Neutrophil (primary cell): ENCODE measurements at regions not wholly inside any gene's neighbourhood (a gene's known extent, or its start where the extent isn't known, plus 50 kb on each side); places are given as distances from the start of the nearest gene placed in this dataset.

ENCODE experiments used
- H3K27ac ChIP-seq: fragments of 200-600 bp; sonication (generic); 2 replicates; pipeline ENCODE4 v1.5.1; 2016; ENCODE audit warnings: mild to moderate bottlenecking, moderate library complexity
- H3K27me3 ChIP-seq: fragments of 200-600 bp; sonication (generic); 2 replicates; pipeline ENCODE4 v1.6.0; 2016; ENCODE audit warnings: mild to moderate bottlenecking
- H3K36me3 ChIP-seq: fragments of 200-600 bp; sonication (generic); 2 replicates; pipeline ENCODE4 v1.5.1; 2017
- H3K4me1 ChIP-seq, 2 experiments: fragments of 200-600 bp in 1 of 2; sonication (generic) in 1 of 2; 1 replicate in 1 of 2; 2 replicates in 1 of 2; pipeline versions ENCODE4 v1.5.1 to v1.6.1; 2013 to 2016; ENCODE audit warnings: low read depth in 1 of 2, low read length in 1 of 2, mild to moderate bottlenecking in 1 of 2, moderate library complexity in 1 of 2; ENCODE audit not compliant: control insufficient read depth in 1 of 2, insufficient read depth in 1 of 2
- H3K4me3 ChIP-seq, 2 experiments: fragments of 200-600 bp in 1 of 2; sonication (generic) in 1 of 2; 1 replicate in 1 of 2; 2 replicates in 1 of 2; pipeline ENCODE4 v1.5.1; 2013 to 2016; ENCODE audit warnings: low read depth in 1 of 2, low read length in 1 of 2, mild to moderate bottlenecking in 1 of 2, moderate library complexity in 1 of 2
- H3K9me3 ChIP-seq: fragments of 200-600 bp; sonication (generic); 2 replicates; pipeline ENCODE4 v1.5.1; 2016
- CTCF ChIP-seq: fragments of 200-600 bp; sonication (generic); IDR thresholded peaks from 2 replicates; pipeline ENCODE4 v1.5.1; 2016; ENCODE audit warnings: antibody characterized with exemption

DNA sequence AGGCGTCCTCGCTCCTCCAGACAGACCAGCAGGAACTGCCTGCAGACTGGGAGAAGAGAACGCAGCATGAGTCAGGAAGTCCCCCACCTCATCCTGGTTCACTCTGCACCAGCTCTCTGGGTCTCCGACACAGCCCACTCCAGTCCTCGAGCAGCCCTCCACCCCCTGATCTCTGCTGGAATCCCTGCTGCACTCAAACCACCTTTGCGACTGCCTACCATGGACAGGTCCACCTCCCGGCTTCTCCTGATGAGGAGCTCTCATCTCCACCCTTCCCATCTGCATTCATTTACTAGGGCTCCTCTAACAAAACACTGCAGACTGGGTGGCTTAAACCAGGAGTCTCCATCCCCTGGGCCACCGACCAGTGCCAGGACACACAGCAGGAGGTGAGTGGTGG lies 202.3 kb upstream of the IGF1R start:
- no peaks in the 10 kb centered on the region for H3K36me3 ChIP-seq
- H3K27ac ChIP-seq: no peak overlapping the region
- no peak overlapping the region for H3K4me3 ChIP-seq

GRCh38 chr15:98447069-98447468 lies 201.3 kb upstream of the IGF1R start:
- Histone ChIP-seq H3K9me3 (no peaks in the 10 kb centered on the region), H3K27me3 (peaks cover 11% of the 10 kb centered on the region), H3K27ac (no peak overlapping the region), H3K4me1 (no peaks in the 10 kb centered on the region), H3K4me3 (no peak overlapping the region), H3K36me3 (no peaks in the 10 kb centered on the region)
- no peak for TF ChIP-seq CTCF

More for the DNA sequence above, 202.3 kb upstream of the IGF1R start:
- H3K9me3 ChIP-seq: no peaks in the 10 kb centered on the region
- no peak for TF ChIP-seq CTCF
- no peaks in the 10 kb centered on the region for H3K4me1 ChIP-seq
- H3K27me3 ChIP-seq: peaks cover 11% of the 10 kb centered on the region

GRCh38 chr15:98451236-98451635 lies 197.1 kb upstream of the IGF1R start:
- no peak overlapping the region for H3K27ac ChIP-seq
- TF ChIP-seq CTCF: no peak
- H3K36me3 ChIP-seq: no peaks in the 10 kb centered on the region
- no peaks in the 10 kb centered on the region for H3K4me1 ChIP-seq
- H3K27me3 ChIP-seq: no peaks in the 10 kb centered on the region
- H3K4me3 ChIP-seq: no peak overlapping the region
- no peaks in the 10 kb centered on the region for H3K9me3 ChIP-seq

DNA sequence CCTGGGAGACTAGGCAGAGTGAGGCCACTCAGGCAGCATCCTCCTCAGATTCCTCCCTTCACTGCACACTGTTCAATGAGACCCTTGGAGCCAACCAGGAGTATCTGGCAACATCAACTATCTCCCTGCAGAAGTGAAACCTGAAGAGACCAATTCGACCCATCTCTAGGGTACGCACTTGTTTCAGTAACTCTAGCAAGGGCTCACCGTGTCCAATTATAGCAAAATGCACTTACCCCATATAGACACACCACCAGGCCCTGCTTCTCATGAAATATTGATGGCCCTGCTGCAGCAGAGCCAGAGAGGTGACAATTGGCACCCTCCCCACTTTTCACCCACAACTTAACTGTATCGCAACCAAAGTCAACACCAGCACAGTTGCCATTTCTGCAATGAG lies 196.1 kb upstream of the IGF1R start:
- no peak for TF ChIP-seq CTCF

DNA sequence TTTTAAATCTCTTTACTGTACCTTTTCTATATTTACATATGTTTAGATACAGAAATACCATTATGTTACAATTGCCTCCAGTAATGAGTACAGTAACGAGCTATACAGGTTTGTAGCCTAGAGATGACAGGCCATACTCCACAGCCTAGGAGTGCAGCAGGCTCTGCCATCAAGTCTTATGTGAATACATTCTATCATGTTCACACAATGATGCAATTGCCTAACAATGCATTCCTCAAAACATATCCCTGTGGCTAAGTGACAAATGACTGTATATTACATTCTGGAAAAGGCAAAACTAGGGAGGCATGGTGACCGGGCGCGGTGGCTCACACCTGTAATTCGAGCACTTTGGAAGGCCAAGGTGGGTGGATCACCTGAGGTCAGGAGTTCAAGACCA lies 192.4 kb upstream of the IGF1R start:
- H3K9me3 ChIP-seq: no peaks in the 10 kb centered on the region
- H3K36me3 ChIP-seq: no peaks in the 10 kb centered on the region
- no peak for TF ChIP-seq CTCF
- H3K4me1 ChIP-seq: no peaks in the 10 kb centered on the region
- no peak overlapping the region for H3K27ac ChIP-seq
- peaks cover 1% of the 10 kb centered on the region for H3K27me3 ChIP-seq
- no peak overlapping the region for H3K4me3 ChIP-seq

More for the DNA sequence above, 196.1 kb upstream of the IGF1R start:
- no peak overlapping the region for H3K4me3 ChIP-seq
- H3K9me3 ChIP-seq: no peaks in the 10 kb centered on the region
- no peaks in the 10 kb centered on the region for H3K36me3 ChIP-seq
- no peak overlapping the region for H3K27ac ChIP-seq
- no peaks in the 10 kb centered on the region for H3K27me3 ChIP-seq
- H3K4me1 ChIP-seq: no peaks in the 10 kb centered on the region

- Histone ChIP-seq H3K36me3 (no peaks in the 10 kb centered on the region), H3K4me1 (no peaks in the 10 kb centered on the region), H3K4me3 (no peak overlapping the region), H3K27ac (no peak overlapping the region), H3K27me3 (no peaks in the 10 kb centered on the region), H3K9me3 (no peaks in the 10 kb centered on the region)
- no peak for TF ChIP-seq CTCF
Observed at GRCh38 chr15:98476559-98476958, 171.8 kb upstream of the IGF1R start.
